Left cardiac atrium (tissue), 4 donors: ENCODE measurements at regions not wholly inside any gene's neighbourhood (a gene's known extent, or its start where the extent isn't known, plus 50 kb on each side); places are given as distances from the start of the nearest gene placed in this dataset.

Experiments used
- ATAC-seq, 2 donors: fragments of 200-7000 bp; cut with Tn5 transposase; one replicate each; pipeline ENCODE4 v1.9.1; 2020; ENCODE audit warnings: mild to moderate bottlenecking in 2 of 2, moderate library complexity in 2 of 2
- DNase-seq: peaks from one replicate; pipeline ENCODE4 v3.0.0-alpha.2; 2020
- intact Hi-C, 2 donors: fragments of 100-400 bp; cut with DNase I; formaldehyde crosslinking; loops; one replicate each; pipeline versions ENCODE4 v1.14.1 to v1.15.1; 2022 to 2023
- donor health status: DM: no; HTN: yes; CAD: no.
- donor health status: DM: no; HTN: yes; CAD: no; lungs with severe emphysema.
- donor health status: DM: yes; HTN: yes; CAD: no.
- donor health status: Dilated cardiomyopathy.

DNA sequence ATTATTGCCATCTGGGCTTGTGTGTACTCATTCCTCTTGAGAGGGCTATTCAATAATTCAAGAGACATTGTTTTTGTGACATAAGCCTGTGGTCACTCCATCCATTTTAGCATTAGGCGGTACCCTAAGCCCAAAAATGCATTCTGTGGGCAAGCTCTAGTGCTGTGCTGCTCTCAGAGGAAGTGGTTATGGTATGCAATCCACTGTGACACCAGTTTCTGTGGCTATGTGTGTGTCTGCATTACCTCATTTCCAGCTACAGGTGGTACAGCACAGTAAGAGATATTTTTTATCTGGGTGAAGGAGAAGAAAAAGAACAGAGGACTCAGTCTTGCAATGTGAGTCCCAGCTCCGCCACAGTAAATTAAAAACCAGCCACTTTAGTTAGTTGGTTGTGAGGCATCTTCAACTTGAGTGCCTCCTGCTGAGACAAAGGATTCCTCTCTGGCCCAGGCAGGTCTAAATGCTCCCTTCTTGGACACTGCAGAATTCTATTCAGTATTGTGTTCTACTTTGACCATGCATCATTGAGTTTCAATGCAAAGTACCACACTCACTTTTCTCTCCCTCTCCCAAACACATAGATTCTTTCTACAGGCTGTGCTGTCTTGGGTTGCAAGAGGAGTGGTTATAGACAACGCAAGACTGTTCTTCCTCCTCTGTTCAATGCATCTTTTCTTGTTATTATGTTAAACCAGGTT is 777.8 kb upstream of the BRINP3 start:
- ATAC-seq (no peak), DNase-seq (no peak)
- intact Hi-C loops: no loop called here

DNA sequence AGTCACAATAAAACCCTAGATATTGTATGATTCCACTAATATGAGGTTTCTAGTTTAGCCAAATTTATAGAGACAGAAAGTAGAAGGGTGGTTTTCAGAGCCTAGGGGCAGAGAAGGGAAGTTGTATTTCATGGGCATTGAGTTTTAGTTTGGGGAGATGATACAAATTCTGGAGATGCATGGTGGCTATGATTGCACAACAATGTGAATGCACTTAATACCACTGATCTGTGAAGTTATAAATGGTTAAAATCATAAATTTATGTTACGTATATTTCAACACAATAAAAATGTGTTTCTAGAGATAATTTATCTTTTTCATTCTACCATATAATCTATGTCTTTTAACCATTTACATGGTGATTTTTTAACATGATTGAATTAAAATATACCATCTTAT is 779.3 kb upstream of the BRINP3 start:
- no peak for DNase-seq
- ATAC-seq: no peak
- intact Hi-C loops: no loop called here

DNA sequence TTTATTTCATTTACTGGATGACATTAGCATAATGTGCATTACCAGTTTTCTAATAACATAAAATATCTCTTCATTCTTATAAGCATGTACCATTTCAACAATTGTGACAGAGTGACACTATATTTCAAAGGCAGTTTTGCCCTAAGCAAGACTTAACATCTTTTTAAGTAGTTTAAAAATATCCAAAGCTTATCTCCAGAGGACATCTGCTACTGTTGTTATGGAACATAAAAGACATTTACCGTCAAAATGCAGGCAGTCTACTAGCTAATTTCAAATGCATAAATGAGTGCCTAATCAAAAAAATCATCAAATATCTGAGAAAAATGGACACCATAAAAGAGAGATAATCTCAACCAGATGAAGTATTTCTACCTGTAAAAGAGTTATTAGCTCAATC is 782.4 kb upstream of the BRINP3 start:
- DNase-seq (no peak), ATAC-seq (no peak)
- intact Hi-C loops: no loop called here

DNA sequence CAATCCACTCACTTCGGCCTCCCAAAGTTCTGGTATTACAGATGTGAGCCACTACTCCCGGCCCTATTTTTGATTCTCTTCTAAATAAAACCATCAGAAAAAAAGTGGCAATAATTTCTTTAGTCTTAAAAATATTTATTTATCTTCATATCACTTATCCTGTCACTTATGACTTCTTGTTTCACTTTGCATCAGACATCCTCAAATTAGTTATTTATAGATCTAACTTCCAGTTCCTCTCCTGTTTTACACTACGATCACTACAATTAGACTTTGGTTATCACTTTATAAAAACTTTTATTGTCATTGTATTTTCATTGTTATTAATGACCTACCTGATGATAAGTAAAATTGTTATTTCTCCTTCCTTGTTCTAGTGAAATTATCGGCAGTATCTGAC is 783.4 kb upstream of the BRINP3 start:
- ATAC-seq (no peak), DNase-seq (no peak)
- intact Hi-C loops: no loop called here

DNA sequence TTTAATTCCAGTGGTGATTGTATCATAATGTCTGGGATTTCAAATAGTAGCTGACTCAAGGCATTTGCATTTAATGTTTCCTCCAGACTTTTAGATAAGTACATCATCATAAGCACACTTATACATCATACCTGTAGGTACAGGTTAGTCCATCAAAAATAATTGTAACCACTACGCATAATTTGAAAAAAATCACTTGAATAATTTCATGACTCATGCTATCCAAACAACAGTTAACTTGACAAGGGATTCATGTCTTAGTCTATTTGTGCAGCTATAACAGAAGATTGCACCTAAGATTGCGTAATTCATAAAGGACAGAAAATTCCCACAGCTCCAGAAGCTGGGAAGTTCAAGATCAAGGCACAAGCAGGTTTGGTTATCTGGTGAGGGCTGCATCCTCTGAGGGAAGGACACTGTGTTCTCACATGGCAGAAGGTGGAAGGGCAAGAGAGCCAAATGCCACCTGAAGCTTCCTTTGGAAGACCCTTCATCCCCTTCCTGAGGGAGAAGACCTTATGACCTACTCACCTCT is 801.7 kb upstream of the BRINP3 start:
- ATAC-seq (no peak), DNase-seq (no peak)
- intact Hi-C loops: no loop called here

DNA sequence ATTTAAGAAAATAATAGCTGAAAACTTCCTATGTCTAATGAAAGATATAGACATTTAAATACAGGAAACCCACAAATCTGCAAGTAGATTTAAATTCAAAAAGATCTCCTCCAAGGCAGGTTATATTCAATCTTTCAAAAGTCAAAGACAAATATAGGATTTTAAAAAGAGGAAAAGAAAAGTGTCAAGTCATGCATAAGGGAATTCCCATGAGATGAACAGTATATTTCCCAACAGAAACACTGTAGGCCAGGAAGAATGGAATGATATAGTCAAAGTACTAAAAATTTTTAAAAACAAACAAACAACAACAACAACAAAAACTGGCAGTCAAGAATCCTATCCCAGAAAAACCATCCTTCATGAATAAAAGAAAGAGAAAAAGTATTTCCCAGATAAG is 806.5 kb upstream of the BRINP3 start:
- intact Hi-C loops: no loop called here
- ATAC-seq: no peak
- DNase-seq: no peak

DNA sequence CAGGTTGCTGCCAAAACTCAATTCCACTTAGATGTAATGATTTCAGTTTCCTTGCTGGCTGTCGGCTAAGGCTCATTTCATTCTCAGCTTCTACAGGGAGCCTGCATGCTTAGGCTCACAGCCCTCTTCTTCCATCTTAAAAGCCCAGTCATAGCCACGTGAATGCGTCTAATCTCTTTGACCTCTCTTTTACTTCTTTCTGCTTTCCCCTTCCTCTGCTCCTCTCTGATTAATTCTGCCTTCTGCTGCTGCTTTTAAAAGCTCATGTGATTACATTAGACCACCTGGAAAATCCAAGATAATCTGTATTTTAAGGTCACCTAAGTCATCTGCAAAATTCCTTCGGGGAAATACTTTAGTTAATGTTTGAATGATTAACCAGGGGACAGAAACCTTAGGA is 812.8 kb upstream of the BRINP3 start:
- intact Hi-C loops: no loop called here
- ATAC-seq (no peak), DNase-seq (no peak)

DNA sequence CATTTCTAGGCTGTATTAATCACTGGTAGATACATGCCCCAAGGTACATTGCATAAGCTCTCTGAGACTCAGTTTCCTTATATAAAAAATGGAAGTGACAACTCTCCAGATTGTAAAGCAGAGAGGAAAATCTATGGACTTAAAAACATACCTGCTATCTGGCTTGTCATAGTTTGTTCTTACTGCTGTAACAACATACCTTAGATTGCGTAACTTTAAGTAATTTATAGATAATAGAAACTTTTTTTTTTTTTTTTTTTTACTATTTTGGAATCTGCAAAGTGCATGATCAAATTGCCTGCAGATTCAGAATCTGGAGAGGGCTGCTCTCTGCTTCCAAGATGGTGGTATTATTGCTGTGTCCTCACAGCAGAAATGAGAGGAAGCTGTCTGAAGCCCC is 827.7 kb upstream of the BRINP3 start:
- intact Hi-C loops: no loop called here
- ATAC-seq (no peak), DNase-seq (no peak)

DNA sequence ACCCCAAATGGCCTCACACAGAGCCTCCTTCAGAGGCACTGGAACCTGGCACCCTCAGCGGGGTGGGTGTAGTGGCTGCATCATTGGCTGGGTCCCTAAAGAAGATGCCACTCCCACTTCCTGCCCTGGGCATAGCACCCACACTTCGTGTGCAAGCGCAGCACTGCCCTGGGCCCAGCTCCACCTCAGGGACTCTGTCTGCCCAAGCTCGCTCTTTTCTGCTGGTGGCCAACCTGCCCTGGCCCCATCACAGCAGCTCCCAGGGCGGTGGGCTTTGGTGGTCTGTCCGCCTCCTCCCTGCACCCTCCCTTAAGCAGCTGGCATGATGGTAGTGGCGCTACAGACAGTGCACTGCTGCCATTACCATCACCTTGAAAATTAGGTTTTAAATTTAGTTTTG is 829.3 kb upstream of the BRINP3 start:
- DNase-seq (no peak), ATAC-seq (no peak)
- intact Hi-C loops: no loop called here

DNA sequence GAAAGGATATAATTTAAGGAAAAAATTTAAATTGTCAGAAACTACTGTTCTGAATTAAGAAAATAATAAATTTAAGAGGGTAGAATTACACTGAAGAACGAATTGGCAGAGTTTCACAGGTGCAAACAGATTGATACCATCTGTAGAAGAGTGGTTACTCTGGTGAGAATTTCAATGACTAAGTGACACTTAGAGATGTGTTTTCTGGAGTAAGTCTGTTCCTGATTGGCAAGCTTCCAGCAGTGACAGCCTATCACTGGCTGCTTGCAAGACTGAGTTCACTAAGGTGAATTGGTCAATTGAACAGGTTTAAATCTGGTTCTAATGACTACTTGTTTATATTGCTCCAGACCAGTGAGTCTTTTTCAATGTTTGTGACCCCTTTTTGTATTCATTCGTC is 838.2 kb upstream of the RGS18 start:
- intact Hi-C loops: no loop called here
- ATAC-seq (no peak), DNase-seq (no peak)

DNA sequence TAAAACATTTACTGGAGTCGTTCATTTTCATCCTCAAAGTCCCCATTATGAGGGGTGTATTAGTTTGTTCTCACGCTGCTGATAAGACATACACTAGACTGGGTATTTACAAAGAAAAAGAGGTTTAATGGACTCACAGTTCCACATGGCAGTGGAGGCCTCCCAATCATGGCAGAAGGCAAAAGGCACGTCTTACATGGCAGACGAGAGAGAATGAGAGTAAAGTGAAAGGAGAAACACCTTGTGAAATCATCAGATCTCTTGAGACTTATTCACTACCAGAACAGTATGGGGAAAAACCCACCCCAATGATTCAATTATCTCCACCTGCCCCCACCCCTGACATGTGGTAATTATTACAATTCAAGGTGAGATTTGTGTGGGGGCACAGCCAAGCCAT is 830.4 kb upstream of the RGS18 start:
- intact Hi-C loops: no loop called here
- no peak for ATAC-seq
- DNase-seq: no peak

DNA sequence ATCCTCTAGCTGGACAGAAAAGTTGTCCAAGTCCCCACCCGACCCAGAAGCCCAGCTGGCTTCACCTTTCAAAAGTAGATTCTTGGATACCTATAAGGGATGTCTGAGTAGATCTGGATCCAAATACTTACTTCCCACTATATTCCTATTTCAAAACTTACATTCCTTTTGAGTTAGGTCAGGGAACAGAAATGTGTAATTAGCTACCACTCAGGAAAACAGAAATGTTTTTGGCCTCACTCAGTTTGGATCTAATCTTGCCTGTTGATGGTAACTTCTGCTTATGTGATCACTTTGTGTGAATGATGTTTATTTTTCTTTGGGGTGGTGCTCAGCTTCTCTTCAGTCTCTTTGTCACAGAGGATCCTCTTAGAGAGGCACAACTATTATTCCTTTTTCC is 814.4 kb upstream of the RGS18 start:
- peak in 1 of 2 donors; percentile 40 for ATAC-seq
- DNase-seq: no peak
- intact Hi-C loops: no loop called here

DNA sequence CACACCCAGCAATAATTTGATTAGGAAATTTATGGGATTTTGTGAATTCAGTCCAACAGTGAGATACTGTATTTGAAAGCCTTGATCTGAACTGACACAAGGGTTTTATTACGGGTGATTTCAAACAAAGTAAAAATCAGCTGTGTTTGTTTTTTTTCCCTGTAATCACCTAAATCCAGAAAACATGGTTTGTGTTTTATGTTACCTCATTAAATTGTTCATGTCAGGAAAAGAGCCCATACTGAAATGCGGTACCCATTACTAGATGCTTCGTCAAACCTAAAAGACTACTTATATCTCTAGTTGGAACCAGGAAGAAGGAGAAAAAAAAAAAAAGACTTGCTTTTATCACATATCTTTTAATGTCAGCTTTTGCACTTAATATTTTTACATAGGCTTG is 811.9 kb upstream of the RGS18 start:
- DNase-seq: no peak
- intact Hi-C loops: no loop called here
- ATAC-seq: no peak

DNA sequence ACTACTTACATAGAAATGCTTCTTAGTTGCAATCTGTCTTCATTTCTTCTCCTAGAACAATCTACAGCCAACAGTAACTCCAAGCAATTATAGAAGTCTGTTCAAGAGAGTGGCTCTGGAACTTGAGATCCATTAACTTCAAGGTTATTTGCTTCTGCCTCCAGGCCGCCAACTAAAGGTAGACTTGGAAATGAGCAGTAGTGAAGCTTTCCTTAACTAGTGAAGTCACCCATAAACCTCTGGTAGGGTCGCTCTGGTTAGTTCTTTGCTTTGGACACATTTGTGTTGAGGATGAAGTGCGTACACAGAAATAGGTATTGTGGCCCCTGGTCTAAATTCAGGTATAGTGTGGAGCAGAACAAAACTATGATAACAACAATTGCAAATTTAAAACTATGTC is 809.9 kb upstream of the RGS18 start:
- intact Hi-C loops: no loop called here
- DNase-seq (no peak), ATAC-seq (no peak)

DNA sequence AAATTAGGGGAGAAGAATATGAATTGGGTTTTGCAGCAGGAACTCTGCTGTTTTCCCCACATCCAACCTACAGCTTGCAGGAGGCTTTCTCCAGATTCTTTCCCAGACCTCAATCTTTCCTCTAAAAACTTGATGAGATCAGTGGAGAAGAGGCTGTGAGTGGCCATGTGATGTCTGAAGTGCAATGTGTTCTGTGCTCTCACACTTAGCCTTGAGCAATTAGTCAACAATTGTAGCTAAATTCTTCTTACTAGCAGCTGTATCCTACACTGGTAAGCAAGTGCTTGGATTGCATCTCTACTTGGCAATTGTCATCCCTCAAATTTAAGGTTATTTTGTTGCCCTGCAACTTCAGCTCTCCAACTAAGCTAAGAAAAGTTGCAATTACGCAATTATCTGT is 807.3 kb upstream of the RGS18 start:
- intact Hi-C loops: no loop called here
- DNase-seq: no peak
- ATAC-seq: no peak

DNA sequence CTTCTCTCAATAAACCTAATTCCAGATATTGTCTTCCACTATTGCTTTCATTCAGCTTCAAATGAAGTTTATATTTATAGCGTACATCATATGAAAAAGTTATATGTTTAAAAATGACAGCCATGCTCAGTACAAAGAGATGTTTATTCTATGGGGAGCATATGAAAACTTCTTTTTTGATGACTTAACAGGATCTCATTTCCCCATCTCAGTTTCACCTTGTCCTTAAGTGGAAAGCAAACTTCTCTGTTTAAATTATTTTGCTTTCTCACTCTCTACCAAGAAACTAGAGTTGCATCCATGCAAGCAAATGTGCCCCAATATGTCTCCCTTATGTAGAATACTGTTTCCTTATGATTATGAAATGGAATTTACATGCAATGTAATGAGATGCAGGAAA is 799.5 kb upstream of the RGS18 start:
- DNase-seq (no peak), ATAC-seq (no peak)
- intact Hi-C loops: no loop called here

DNA sequence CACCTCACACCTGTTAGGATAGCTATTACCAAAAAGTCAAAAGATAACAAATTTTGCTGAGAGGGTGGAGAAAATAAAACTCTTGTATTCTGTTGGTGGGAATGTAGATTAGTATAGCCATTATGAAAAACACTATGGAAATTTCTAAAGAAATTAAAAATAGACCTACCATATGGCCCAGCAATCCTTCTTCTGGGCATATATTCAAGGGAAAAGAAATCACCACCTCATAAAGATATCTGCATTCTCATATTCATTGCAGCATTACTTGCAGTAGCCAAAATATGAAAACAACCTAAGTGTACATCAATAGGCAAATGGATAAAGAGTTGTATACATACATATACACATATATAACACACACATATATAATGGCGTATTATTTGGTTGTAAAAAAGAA is 791.6 kb upstream of the RGS18 start:
- no peak for DNase-seq
- ATAC-seq: no peak
- intact Hi-C loops: no loop called here

DNA sequence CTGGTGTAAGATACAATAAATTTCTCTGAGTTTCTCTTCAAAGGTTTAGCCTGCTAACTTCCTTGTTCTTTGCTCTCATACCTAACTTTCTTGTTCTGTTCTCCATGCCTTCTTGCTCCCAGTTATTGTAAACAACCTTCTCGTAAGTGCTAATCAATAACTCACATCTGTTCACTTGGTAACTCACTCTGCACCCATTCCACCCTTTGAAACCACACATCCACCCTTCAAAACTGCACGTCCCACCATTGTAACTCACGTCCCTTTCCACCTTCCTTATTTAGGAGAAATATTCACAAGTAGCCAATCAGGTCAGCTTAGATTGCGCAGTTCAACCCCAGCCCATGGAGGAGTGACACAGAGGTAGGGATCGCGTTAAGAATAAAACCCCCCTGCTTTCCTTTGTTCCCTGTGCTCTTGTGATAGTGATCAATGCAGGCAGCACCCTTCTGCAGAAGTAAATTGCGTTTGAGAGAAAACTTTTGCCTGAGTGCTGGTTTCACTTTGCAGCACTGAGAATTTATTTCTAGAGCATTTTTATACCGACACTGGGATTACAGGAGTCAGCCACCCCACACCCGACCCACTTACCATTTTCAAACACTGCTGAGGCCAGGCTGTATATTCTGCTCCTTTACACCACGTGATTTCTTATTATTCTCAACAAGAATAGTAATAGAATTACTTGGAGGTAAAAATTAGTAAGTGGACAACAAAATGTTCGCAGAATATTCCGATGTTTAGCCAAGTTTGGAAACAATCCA is 789.2 kb upstream of the RGS18 start:
- no peak for ATAC-seq
- DNase-seq: no peak
- intact Hi-C loops: no loop called here

DNA sequence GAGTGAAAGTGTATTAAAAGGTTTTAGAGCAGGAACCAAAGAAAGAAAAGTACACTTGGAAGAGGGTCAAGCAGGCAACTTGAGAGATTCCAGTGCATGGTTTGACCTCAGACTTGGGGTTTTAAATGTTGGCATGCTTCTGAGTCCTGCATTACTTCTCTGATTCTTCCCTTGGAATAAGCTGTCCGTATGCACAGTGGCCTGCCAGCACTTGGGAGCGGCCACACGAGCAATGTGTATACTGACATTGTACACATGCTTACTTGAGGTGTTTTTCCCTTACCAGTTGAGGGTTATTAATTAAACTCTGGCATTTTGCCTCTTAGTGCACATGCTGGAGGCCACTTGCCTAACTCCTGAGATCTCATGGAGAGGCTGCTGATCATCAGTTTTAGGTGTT is 786.6 kb upstream of the RGS18 start:
- ATAC-seq: no peak
- intact Hi-C loops: no loop called here
- DNase-seq: no peak

DNA sequence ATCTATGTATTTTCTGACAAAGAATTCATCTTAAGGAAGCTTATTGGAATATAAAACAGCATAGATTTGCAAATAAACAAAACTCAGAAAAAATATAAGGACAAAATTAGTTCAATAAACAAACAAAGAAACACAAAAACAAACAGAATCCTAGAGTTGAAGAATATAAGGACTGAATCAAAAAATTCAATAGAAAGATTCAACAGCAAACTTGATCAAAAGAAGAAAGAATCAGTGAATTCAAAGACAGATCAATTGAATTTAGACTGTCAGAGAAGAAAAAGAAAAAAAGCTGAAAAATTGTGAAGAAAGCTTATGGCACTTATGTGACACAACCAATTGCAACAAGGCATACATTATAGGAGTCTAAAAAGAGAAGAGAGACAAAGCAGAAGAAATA is 770.0 kb upstream of the RGS18 start:
- intact Hi-C loops: no loop called here
- DNase-seq (no peak), ATAC-seq (no peak)

DNA sequence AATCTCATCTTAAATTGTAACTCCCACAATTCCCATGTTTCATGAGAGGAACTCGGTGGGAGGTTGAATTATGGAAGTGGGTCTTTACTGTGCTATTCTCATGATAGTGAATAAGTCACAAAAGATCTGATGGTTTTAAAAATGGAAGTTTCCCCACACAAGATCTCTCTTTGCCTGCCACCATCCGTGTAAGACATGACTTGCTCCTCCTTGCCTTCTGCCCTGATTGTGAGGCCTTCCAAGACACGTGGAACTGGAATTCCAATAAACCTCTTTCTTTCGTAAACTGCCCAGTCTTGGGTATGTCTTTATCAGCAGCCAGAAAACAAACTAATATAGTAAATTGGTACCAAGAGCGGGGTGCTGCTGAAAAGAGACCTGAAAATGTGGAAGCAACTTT is 761.6 kb upstream of the RGS18 start:
- intact Hi-C loops: no loop called here
- ATAC-seq (no peak), DNase-seq (no peak)
